IMR-90 (cell line): ENCODE measurements at regions not wholly inside any gene's neighbourhood (a gene's known extent, or its start where the extent isn't known, plus 50 kb on each side); places are given as distances from the start of the nearest gene placed in this dataset.

Experiments
- ATAC-seq: fragments of 200-7000 bp; cut with Tn5 transposase; 2 replicates; pipeline ENCODE4 v1.9.1; 2020; ENCODE audit warnings: low read depth, mild to moderate bottlenecking, moderate library complexity
- BruUV-seq: library from RNA; stranded (reverse); fragments of 400-500 nt; replicated peaks from 2 replicates; lab custom pipeline; 2021; lab: Mats Ljungman, UMichigan
- CTCF ChIA-PET: fragments of 300-600 bp; formaldehyde crosslinking; extraction: SDS; loops from one replicate; lab custom pipeline; 2021; ENCODE audit warnings: antibody characterized with exemption; lab: Yijun Ruan, JAX
- POLR2A ChIA-PET: fragments of 300-600 bp; sonication (Branson Sonifier 250); formaldehyde crosslinking; loops from one replicate; lab custom pipeline; 2022; ENCODE audit warnings: antibody characterized with exemption; ENCODE audit not compliant: unreplicated experiment; lab: Charles Lee
- DNase-seq: peaks from one replicate; pipeline ENCODE4 v3.0.0; 2013
- H2AFZ ChIP-seq: replicated peaks from 2 replicates; pipeline ENCODE3; 2013; ENCODE audit warnings: low read length, mild to moderate bottlenecking; ENCODE audit not compliant: poor library complexity
- H2AK5ac ChIP-seq: 2 replicates; pipeline ENCODE4 v1.6.1; 2013; ENCODE audit warnings: low read depth, low read length, inconsistent platforms
- H2AK9ac ChIP-seq: replicated peaks from 2 replicates; pipeline ENCODE3; 2013; ENCODE audit warnings: mild to moderate bottlenecking, low read depth, low read length, moderate library complexity; ENCODE audit not compliant: poor library complexity
- H2BK120ac ChIP-seq: 2 replicates; pipeline ENCODE4 v1.6.1; 2013; ENCODE audit warnings: low read depth, low read length, inconsistent platforms
- H2BK15ac ChIP-seq: 3 replicates; pipeline ENCODE4 v1.6.1; 2013; ENCODE audit warnings: low read depth, low read length, inconsistent platforms
- H2BK20ac ChIP-seq: 2 replicates; pipeline ENCODE4 v1.6.1; 2013; ENCODE audit warnings: low read depth, mild to moderate bottlenecking, inconsistent platforms, low read length, moderate library complexity
- H2BK5ac ChIP-seq: 2 replicates; pipeline ENCODE4 v1.6.1; 2013; ENCODE audit warnings: mild to moderate bottlenecking, low read depth, low read length, inconsistent platforms; ENCODE audit not compliant: poor library complexity, severe bottlenecking
- H3K14ac ChIP-seq: replicated peaks from 2 replicates; pipeline ENCODE4 v1.6.1; 2013; ENCODE audit warnings: low read depth, low read length, inconsistent platforms
- H3K18ac ChIP-seq: 2 replicates; pipeline ENCODE4 v1.6.1; 2013; ENCODE audit warnings: low read depth, low read length, control low read depth
- H3K23ac ChIP-seq: 2 replicates; pipeline ENCODE4 v1.6.1; 2013; ENCODE audit warnings: low read depth, low read length, inconsistent platforms
- H3K27ac ChIP-seq: 2 replicates; pipeline ENCODE4 v1.5.1; 2013; ENCODE audit warnings: mild to moderate bottlenecking, control low read depth, low read length; ENCODE audit not compliant: insufficient read depth
- H3K27me3 ChIP-seq: 2 replicates; pipeline ENCODE4 v1.6.1; 2013; ENCODE audit warnings: low read length; ENCODE audit not compliant: control insufficient read depth, insufficient read depth
- H3K36me3 ChIP-seq: 2 replicates; pipeline ENCODE4 v1.6.1; 2013; ENCODE audit warnings: low read length, mixed read lengths; ENCODE audit not compliant: control insufficient read depth, insufficient read depth
- H3K4ac ChIP-seq: 2 replicates; pipeline ENCODE4 v1.6.1; 2013; ENCODE audit warnings: low read depth, low read length, inconsistent platforms
- H3K4me1 ChIP-seq: 2 replicates; pipeline ENCODE4 v1.6.1; 2013; ENCODE audit warnings: low read length, mixed read lengths; ENCODE audit not compliant: control insufficient read depth, insufficient read depth
- H3K4me2 ChIP-seq: 2 replicates; pipeline ENCODE4 v1.6.1; 2013; ENCODE audit warnings: low read depth, mild to moderate bottlenecking, control low read depth, low read length, moderate library complexity
- H3K4me3 ChIP-seq: 2 replicates; pipeline ENCODE4 v1.5.1; 2013; ENCODE audit warnings: low read depth, mild to moderate bottlenecking, control low read depth, low read length, moderate library complexity; ENCODE audit not compliant: insufficient read depth
- H3K56ac ChIP-seq: 2 replicates; pipeline ENCODE4 v1.6.1; 2013; ENCODE audit warnings: low read length, inconsistent platforms; ENCODE audit not compliant: insufficient read depth; ENCODE audit errors: extremely low read depth
- H3K79me1 ChIP-seq, 2 experiments: 2 replicates each; pipeline ENCODE4 v1.6.1; 2013; ENCODE audit warnings: low read length in 2 of 2, inconsistent platforms in 1 of 2, low read depth in 1 of 2
- H3K9ac ChIP-seq: 2 replicates; pipeline ENCODE4 v1.6.1; 2013; ENCODE audit warnings: low read depth, low read length, control low read depth
- H3K9me1 ChIP-seq: 2 replicates; pipeline ENCODE4 v1.6.1; 2013; ENCODE audit warnings: low read length, inconsistent platforms; ENCODE audit not compliant: insufficient read depth
- H3K9me3 ChIP-seq: 2 replicates; pipeline ENCODE4 v1.6.1; 2013; ENCODE audit warnings: low read length; ENCODE audit not compliant: control insufficient read depth, insufficient read depth
- H4K20me1 ChIP-seq: 2 replicates; pipeline ENCODE4 v1.6.1; 2013; ENCODE audit warnings: low read length, inconsistent platforms; ENCODE audit not compliant: insufficient read depth
- H4K5ac ChIP-seq: 2 replicates; pipeline ENCODE4 v1.6.1; 2013; ENCODE audit warnings: mild to moderate bottlenecking, low read depth, low read length, control low read depth
- H4K8ac ChIP-seq, 2 experiments: 2 replicates each; pipeline ENCODE4 v1.6.1; 2013; ENCODE audit warnings: low read depth in 2 of 2, low read length in 2 of 2, control low read depth in 1 of 2, inconsistent platforms in 1 of 2
- H4K91ac ChIP-seq: 2 replicates; pipeline ENCODE4 v1.6.1; 2013; ENCODE audit warnings: low read depth, low read length, inconsistent platforms; ENCODE audit not compliant: insufficient read depth
- BHLHE40 ChIP-seq: fragments of 150-350 bp; IDR thresholded peaks from 2 replicates; pipeline ENCODE4 v1.6.1; 2016; ENCODE audit warnings: mild to moderate bottlenecking, low read depth, low read length
- CEBPB ChIP-seq: IDR thresholded peaks from 2 replicates; pipeline ENCODE4 v1.6.1; 2012; ENCODE audit warnings: low read depth, low read length, improper control_type of control experiment
- CHD1 ChIP-seq: IDR thresholded peaks from 2 replicates; pipeline ENCODE4 v1.6.1; 2012; ENCODE audit warnings: low read depth, low read length, improper control_type of control experiment
- CTCF ChIP-seq: conservative IDR thresholded peaks from 2 replicates; pipeline ENCODE4 v1.5.1; 2012; ENCODE audit warnings: mild to moderate bottlenecking, low read depth, low read length, improper control_type of control experiment
- FOS ChIP-seq: fragments of 150-350 bp; IDR thresholded peaks from 2 replicates; pipeline ENCODE4 v1.6.1; 2016; ENCODE audit warnings: low read depth, low read length
- MAFK ChIP-seq: IDR thresholded peaks from 2 replicates; pipeline ENCODE4 v1.6.1; 2012; ENCODE audit warnings: low read depth, low read length, improper control_type of control experiment
- MAZ ChIP-seq: IDR thresholded peaks from 2 replicates; pipeline ENCODE4 v1.6.1; 2012; ENCODE audit warnings: low read depth, mild to moderate bottlenecking, low read length, improper control_type of control experiment, moderate library complexity, borderline replicate concordance
- MXI1 ChIP-seq: IDR thresholded peaks from 2 replicates; pipeline ENCODE4 v1.6.1; 2012; ENCODE audit warnings: low read depth, mild to moderate bottlenecking, low read length, moderate library complexity, borderline replicate concordance
- NFE2L2 ChIP-seq: fragments of 150-350 bp; IDR thresholded peaks from 2 replicates; pipeline ENCODE4 v1.6.1; 2016; ENCODE audit warnings: low read depth, mild to moderate bottlenecking, low read length
- POLR2A ChIP-seq: IDR thresholded peaks from 2 replicates; pipeline ENCODE4 v1.6.1; 2012; ENCODE audit warnings: mild to moderate bottlenecking, low read depth, low read length
- RAD21 ChIP-seq: IDR thresholded peaks from 2 replicates; pipeline ENCODE4 v1.6.1; 2012; ENCODE audit warnings: low read length, improper control_type of control experiment
- RCOR1 ChIP-seq: IDR thresholded peaks from 2 replicates; pipeline ENCODE4 v1.6.1; 2012; ENCODE audit warnings: mild to moderate bottlenecking, low read length, improper control_type of control experiment; ENCODE audit not compliant: insufficient replicate concordance
- USF2 ChIP-seq: fragments of 150-350 bp; IDR thresholded peaks from 2 replicates; pipeline ENCODE4 v1.6.1; 2017; ENCODE audit warnings: mild to moderate bottlenecking, antibody characterized with exemption, low read length, low read depth
- WGBS, 2 experiments: methylation state at CpG; one replicate each; pipeline versions ENCODE4 v1.1.5 to v1.1.7; 2013; ENCODE audit warnings: missing lambda C conversion rate in 2 of 2; ENCODE audit not compliant: insufficient read length in 1 of 2; ENCODE audit errors: extremely low coverage in 2 of 2; 5-methylcytosine and 5-hydroxymethylcytosine counted together
- dilution Hi-C: fragments of 300-500 bp; cut with HindIII; formaldehyde crosslinking; loops from one replicate; pipeline ENCODE4 v1.14.3; 2018; ENCODE audit warnings: low sequenced_read_pairs; ENCODE audit not compliant: unreplicated experiment
- in situ Hi-C: fragments of 300-500 bp; cut with MboI; formaldehyde crosslinking; loops from 3 replicates; pipeline ENCODE4 v1.14.3; 2019; ENCODE audit warnings: low sequenced_read_pairs, inconsistent platforms, mixed read lengths
- intact Hi-C: fragments of 100-400 bp; cut with micrococcal nuclease; formaldehyde crosslinking; loops from 2 replicates; pipeline ENCODE4 v1.10.0; 2022
- TF ChIP-seq, protein P1 (sequence below): fragments of 150-350 bp; IDR thresholded peaks from 2 replicates; pipeline ENCODE4 v1.6.1; 2016; ENCODE audit warnings: low read depth, mild to moderate bottlenecking, low read length, moderate library complexity, borderline replicate concordance

DNA sequence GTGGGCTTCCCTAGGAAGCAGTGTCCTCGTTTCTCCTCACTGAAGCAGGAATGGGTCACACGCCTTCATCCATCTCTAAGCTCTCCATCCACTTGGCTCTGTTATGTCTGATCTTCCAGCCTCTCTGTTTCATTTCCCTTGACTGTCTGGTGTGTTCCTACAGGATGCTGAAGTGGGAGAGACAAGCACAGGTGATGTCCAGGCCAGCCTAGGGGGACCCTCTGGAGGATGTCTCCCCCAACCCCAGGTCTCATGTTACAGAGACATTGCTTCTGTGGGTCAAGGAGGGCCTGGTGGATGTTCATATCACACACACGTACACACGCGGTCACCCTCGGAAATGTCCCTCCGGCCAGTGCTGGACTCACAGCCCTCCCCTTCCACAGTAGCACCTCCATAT, 229.9 kb downstream of the CDC5L start:
- no peak overlapping the region for H3K4me2 ChIP-seq
- no CpG with 5 or more reads among the region's 7 CpGs for WGBS, 2 experiments
- H3K27ac ChIP-seq, result no peak overlapping the region
- intact Hi-C loops, result no loop called here
- no peak overlapping the region for H3K9ac ChIP-seq
- no peaks in the 10 kb centered on the region for H3K79me1 ChIP-seq
- H2AK9ac ChIP-seq, result no peak overlapping the region
- H2BK5ac ChIP-seq, result no peak overlapping the region
- peaks cover 55% of the 10 kb centered on the region for H3K27me3 ChIP-seq
- H3K36me3 ChIP-seq, result no peaks in the 10 kb centered on the region
- H2BK20ac ChIP-seq, result no peak overlapping the region
- H2BK15ac ChIP-seq, result no peak overlapping the region
- TF ChIP-seq MAZ (no peak), USF2 (no peak), CHD1 (no peak), MAFK (no peak), MXI1 (no peak), CEBPB (no peak), NFE2L2 (no peak), RAD21 (no peak), FOS (no peak), CTCF (no peak), RCOR1 (no peak), POLR2A (no peak), BHLHE40 (no peak)
- TF ChIP-seq, protein P1, sequence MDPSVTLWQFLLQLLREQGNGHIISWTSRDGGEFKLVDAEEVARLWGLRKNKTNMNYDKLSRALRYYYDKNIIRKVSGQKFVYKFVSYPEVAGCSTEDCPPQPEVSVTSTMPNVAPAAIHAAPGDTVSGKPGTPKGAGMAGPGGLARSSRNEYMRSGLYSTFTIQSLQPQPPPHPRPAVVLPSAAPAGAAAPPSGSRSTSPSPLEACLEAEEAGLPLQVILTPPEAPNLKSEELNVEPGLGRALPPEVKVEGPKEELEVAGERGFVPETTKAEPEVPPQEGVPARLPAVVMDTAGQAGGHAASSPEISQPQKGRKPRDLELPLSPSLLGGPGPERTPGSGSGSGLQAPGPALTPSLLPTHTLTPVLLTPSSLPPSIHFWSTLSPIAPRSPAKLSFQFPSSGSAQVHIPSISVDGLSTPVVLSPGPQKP, result no peak
- H3K23ac ChIP-seq, result no peak overlapping the region
- H3K9me1 ChIP-seq, result no peaks in the 10 kb centered on the region
- H3K18ac ChIP-seq, result no peak overlapping the region
- H3K4me3 ChIP-seq, result no peak overlapping the region
- no peak overlapping the region for H3K4ac ChIP-seq
- H3K56ac ChIP-seq, result no peak overlapping the region
- H4K20me1 ChIP-seq, result no peaks in the 10 kb centered on the region
- DNase-seq, result no peak
- H3K9me3 ChIP-seq, result no peaks in the 10 kb centered on the region
- dilution Hi-C loops, result no loop called here
- H2BK120ac ChIP-seq, result no peak overlapping the region
- no peak overlapping the region for H2AK5ac ChIP-seq
- ChIA-PET CTCF (no interaction called here), POLR2A (no interaction called here)
- no peak overlapping the region for H4K8ac ChIP-seq
- no TSS peak for BruUV-seq
- no peak overlapping the region for H4K5ac ChIP-seq
- no peaks in the 10 kb centered on the region for H3K4me1 ChIP-seq
- in situ Hi-C loops, result no loop called here
- no peak overlapping the region for H2AFZ ChIP-seq
- H4K91ac ChIP-seq, result no peak overlapping the region
- ATAC-seq, result no peak
- H3K14ac ChIP-seq, result no peak overlapping the region
